ENCODE measurements at regions not wholly inside any gene's neighbourhood (a gene's known extent, or its start where the extent isn't known, plus 50 kb on each side); places are given as distances from the start of the nearest gene placed in this dataset.

GRCh38 chr4:111216791-111217190 lies 593.9 kb upstream of the PITX2 start (continued):
- TF ChIP-seq, protein P1, sequence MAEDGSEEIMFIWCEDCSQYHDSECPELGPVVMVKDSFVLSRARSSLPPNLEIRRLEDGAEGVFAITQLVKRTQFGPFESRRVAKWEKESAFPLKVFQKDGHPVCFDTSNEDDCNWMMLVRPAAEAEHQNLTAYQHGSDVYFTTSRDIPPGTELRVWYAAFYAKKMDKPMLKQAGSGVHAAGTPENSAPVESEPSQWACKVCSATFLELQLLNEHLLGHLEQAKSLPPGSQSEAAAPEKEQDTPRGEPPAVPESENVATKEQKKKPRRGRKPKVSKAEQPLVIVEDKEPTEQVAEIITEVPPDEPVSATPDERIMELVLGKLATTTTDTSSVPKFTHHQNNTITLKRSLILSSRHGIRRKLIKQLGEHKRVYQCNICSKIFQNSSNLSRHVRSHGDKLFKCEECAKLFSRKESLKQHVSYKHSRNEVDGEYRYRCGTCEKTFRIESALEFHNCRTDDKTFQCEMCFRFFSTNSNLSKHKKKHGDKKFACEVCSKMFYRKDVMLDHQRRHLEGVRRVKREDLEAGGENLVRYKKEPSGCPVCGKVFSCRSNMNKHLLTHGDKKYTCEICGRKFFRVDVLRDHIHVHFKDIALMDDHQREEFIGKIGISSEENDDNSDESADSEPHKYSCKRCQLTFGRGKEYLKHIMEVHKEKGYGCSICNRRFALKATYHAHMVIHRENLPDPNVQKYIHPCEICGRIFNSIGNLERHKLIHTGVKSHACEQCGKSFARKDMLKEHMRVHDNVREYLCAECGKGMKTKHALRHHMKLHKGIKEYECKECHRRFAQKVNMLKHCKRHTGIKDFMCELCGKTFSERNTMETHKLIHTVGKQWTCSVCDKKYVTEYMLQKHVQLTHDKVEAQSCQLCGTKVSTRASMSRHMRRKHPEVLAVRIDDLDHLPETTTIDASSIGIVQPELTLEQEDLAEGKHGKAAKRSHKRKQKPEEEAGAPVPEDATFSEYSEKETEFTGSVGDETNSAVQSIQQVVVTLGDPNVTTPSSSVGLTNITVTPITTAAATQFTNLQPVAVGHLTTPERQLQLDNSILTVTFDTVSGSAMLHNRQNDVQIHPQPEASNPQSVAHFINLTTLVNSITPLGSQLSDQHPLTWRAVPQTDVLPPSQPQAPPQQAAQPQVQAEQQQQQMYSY (CRISPR knock-in tag; IDR thresholded peaks at IDR 0.05): no peak
- TF ChIP-seq SRF (IDR thresholded peaks at IDR 0.05; ENCODE audit: low read depth in 2 of 2, low read length in 2 of 2): no peak
- TF ChIP-seq SUPT20H (IDR thresholded peaks at IDR 0.05; ENCODE audit: borderline replicate concordance, control insufficient read depth, low read depth, low read length): no peak
- TF ChIP-seq CTCF (IDR thresholded peaks at IDR 0.05 in 2 of 3, conservative IDR thresholded peaks at IDR 0.05 in 1 of 3; ENCODE audit: control insufficient read depth in 2 of 3, extremely low read depth in 1 of 3, insufficient read depth in 1 of 3, low read depth in 3 of 3, low read length in 3 of 3): no peak

- H3K9me3 ChIP-seq (replicated peaks; ENCODE audit: control insufficient read depth, insufficient read depth, low read length): no peaks in the 10 kb centered on the region
- no peaks in the 10 kb centered on the region for H4K20me1 ChIP-seq (ENCODE audit: control insufficient read depth, insufficient read depth)
- no peak overlapping the region for H3K4me3 ChIP-seq
- POLR2A ChIA-PET: no interaction called here
- DNase-seq (ENCODE audit: low read depth, low spot score): no peak
- CTCF ChIA-PET: interaction anchor here (1.0 kb wide), 1 partner anchor 11 kb away, joined by 4 read pairs; no protein-coding TSS in a partner anchor
- no peak for FAIRE-seq
- ATAC-seq: no peak
- H3K36me3 ChIP-seq (ENCODE audit: control insufficient read depth in 2 of 2, insufficient read depth in 2 of 2, low read length in 1 of 2): no peaks in the 10 kb centered on the region
- no TSS peak for BruUV-seq (replicated peaks)
- SMC1A ChIA-PET (ENCODE audit: uncharacterized antibody, unreplicated experiment): no interaction called here
- H3K9ac ChIP-seq (ENCODE audit: control insufficient read depth, insufficient read depth, low read length): no peak overlapping the region
- H2AFZ ChIP-seq (ENCODE audit: control insufficient read depth, low read depth, low read length): no peak overlapping the region
- intact Hi-C loops (cut with micrococcal nuclease; ENCODE audit: unreplicated experiment): no loop called here
- RAD21 ChIA-PET (ENCODE audit: unreplicated experiment): no interaction called here
- no peaks in the 10 kb centered on the region for H3K79me2 ChIP-seq (ENCODE audit: control insufficient read depth, insufficient read depth, low read length)
- no peak overlapping the region for H3K27ac ChIP-seq (ENCODE audit: control insufficient read depth, insufficient read depth)
- no peak overlapping the region for H3K4me2 ChIP-seq (ENCODE audit: control insufficient read depth, insufficient read depth)
- H3K27me3 ChIP-seq (replicated peaks in 1 of 2; ENCODE audit: control insufficient read depth in 2 of 2, insufficient read depth in 2 of 2, low read length in 1 of 2): no peaks in the 10 kb centered on the region
- H3K4me1 ChIP-seq (ENCODE audit: control insufficient read depth, insufficient read depth, low read length): no peaks in the 10 kb centered on the region
- in situ Hi-C loops (cut with MboI): no loop called here
- TF ChIP-seq PKNOX1 (IDR thresholded peaks at IDR 0.05): no peak
- TF ChIP-seq FOXK2 (IDR thresholded peaks at IDR 0.05): no peak
- TF ChIP-seq BACH1 (IDR thresholded peaks at IDR 0.05; ENCODE audit: borderline replicate concordance): no peak
- no peak for TF ChIP-seq NR2C1 (IDR thresholded peaks at IDR 0.05)
- TF ChIP-seq NRF1 (conservative IDR thresholded peaks at IDR 0.05; ENCODE audit: low read depth, low read length): no peak
- no peak for TF ChIP-seq CHD2 (IDR thresholded peaks at IDR 0.05; ENCODE audit: borderline replicate concordance, low read depth, low read length)
- TF ChIP-seq ZBTB11 (CRISPR knock-in tag; IDR thresholded peaks at IDR 0.05): no peak
- TF ChIP-seq ATF3 (IDR thresholded peaks at IDR 0.05; ENCODE audit: borderline replicate concordance, extremely low read depth, low read depth, low read length): no peak
These were observed 598.5 kb upstream of the PITX2 start for GRCh38 chr4:111221371-111221770.
